Activated CD8-positive, alpha-beta memory T cell treated with anti-CD3 and anti-CD28 coated beads, Interleukin-2, amount 50 U/mL, for 24 hours (primary cell): ENCODE measurements at regions not wholly inside any gene's neighbourhood (a gene's known extent, or its start where the extent isn't known, plus 50 kb on each side); places are given as distances from the start of the nearest gene placed in this dataset.

ENCODE experiments used
- DNase-seq: peaks from one replicate; pipeline ENCODE4 v3.0.0-alpha.2; 2020; ENCODE audit errors: extremely low read depth

GRCh38 chr15:31274496-31275330 lies 51.9 kb upstream of the KLF13 start:
- DNase-seq = no peak

- no peak for DNase-seq
These were observed 51.0 kb upstream of the KLF13 start for GRCh38 chr15:31275331-31276262.

GRCh38 chr15:31276596-31277298 lies 49.9 kb upstream of the KLF13 start:
- no peak for DNase-seq
